Dendritic cell treated with granulocyte-macrophage colony-stimulating factor and Interleukin-4, amounts not matched to agents 40 ng/mL and 50 ng/mL, for 4 days (primary cell): ENCODE measurements at regions not wholly inside any gene's neighbourhood (a gene's known extent, or its start where the extent isn't known, plus 50 kb on each side); places are given as distances from the start of the nearest gene placed in this dataset.
"Not testable (repeated sequence)": the region's sequence is repeated elsewhere in the genome, so short reads cannot be mapped to it uniquely, and the experiment has no call there.

Experiments used
- H3K27ac Mint-ChIP-seq: one replicate; pipeline ENCODE4 v1.8.0; 2022; ENCODE audit warnings: mild to moderate bottlenecking, mixed read lengths
- H3K27me3 Mint-ChIP-seq: one replicate; pipeline ENCODE4 v1.8.0; 2022; ENCODE audit warnings: mild to moderate bottlenecking, mixed read lengths
- H3K36me3 Mint-ChIP-seq: one replicate; pipeline ENCODE4 v1.8.0; 2022; ENCODE audit warnings: low read depth, mixed read lengths
- H3K4me1 Mint-ChIP-seq: one replicate; pipeline ENCODE4 v1.8.0; 2022; ENCODE audit warnings: low read depth, mixed read lengths
- H3K4me3 Mint-ChIP-seq: one replicate; pipeline ENCODE4 v1.8.0; 2022; ENCODE audit warnings: mild to moderate bottlenecking, moderate library complexity, mixed read lengths
- H3K9me3 Mint-ChIP-seq: one replicate; pipeline ENCODE4 v1.8.0; 2022; ENCODE audit warnings: mixed read lengths
- intact Hi-C: fragments of 100-400 bp; cut with micrococcal nuclease; formaldehyde crosslinking; loops from one replicate; pipeline ENCODE4 v1.15.0; 2022

GRCh38 chr14:78023112-78023511, 147.1 kb upstream of the NRXN3 start:
- no peak overlapping the region for H3K27ac Mint-ChIP-seq
- no peaks in the 10 kb centered on the region for H3K4me1 Mint-ChIP-seq
- H3K27me3 Mint-ChIP-seq: no peaks in the 10 kb centered on the region
- no peak overlapping the region for H3K4me3 Mint-ChIP-seq
- intact Hi-C loops: loop anchor here (10.0 kb wide), 1 partner anchor 822 kb away; no protein-coding TSS in a partner anchor
- H3K9me3 Mint-ChIP-seq: no peaks in the 10 kb centered on the region
- H3K36me3 Mint-ChIP-seq: no peaks in the 10 kb centered on the region

GRCh38 chr14:78028471-78028870, 141.7 kb upstream of the NRXN3 start:
- no peak overlapping the region for H3K4me3 Mint-ChIP-seq
- H3K27me3 Mint-ChIP-seq: peaks cover 14% of the 10 kb centered on the region
- no peaks in the 10 kb centered on the region for H3K9me3 Mint-ChIP-seq
- no peaks in the 10 kb centered on the region for H3K4me1 Mint-ChIP-seq
- H3K36me3 Mint-ChIP-seq: no peaks in the 10 kb centered on the region
- H3K27ac Mint-ChIP-seq: no peak overlapping the region
- intact Hi-C loops: loop anchor here (10.0 kb wide), 1 partner anchor 816 kb away; no protein-coding TSS in a partner anchor

DNA sequence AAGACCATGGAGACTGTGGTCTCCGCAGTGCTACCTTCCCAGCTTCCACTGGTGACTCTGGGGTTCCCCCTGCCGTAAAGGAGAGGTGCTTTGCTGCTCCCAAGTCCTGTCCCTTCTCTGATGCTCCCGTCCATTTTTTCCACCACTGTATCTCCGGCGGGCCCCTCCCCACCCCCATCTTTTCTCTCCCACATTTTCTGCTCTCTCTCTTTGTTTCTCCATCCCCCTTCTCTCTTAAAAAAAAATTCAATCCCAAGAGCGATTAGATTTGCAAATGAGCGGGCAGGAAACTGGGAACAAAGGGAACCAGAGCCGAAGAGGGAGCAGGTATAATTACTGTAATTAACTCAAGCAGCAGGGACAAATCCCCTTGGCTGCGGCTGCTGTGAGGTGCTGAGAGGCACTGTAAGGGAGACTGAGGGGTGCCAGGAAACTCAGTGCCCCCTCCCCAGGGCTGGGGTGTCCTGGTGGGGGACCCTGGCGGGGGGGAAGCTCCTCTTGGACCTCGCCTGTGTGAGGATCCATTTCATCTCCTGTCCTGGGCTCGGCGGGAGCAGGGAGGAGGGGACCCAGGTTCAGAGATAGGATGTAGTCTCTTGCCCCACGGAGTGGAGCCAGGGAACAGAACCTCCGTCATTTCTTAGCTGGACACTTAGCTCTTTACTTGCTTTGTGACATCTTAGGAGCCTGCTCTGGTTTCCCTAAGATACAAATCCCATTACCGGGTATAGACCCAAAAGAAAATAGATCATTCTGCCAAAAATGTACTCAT, 140.4 kb upstream of the NRXN3 start:
- intact Hi-C loops: loop anchor here (10.0 kb wide), 1 partner anchor 815 kb away; no protein-coding TSS in a partner anchor
- H3K4me1 Mint-ChIP-seq: no peaks in the 10 kb centered on the region
- no peaks in the 10 kb centered on the region for H3K9me3 Mint-ChIP-seq
- H3K27me3 Mint-ChIP-seq: peaks cover 14% of the 10 kb centered on the region
- no peaks in the 10 kb centered on the region for H3K36me3 Mint-ChIP-seq
- no peak overlapping the region for H3K4me3 Mint-ChIP-seq
- H3K27ac Mint-ChIP-seq: no peak overlapping the region

DNA sequence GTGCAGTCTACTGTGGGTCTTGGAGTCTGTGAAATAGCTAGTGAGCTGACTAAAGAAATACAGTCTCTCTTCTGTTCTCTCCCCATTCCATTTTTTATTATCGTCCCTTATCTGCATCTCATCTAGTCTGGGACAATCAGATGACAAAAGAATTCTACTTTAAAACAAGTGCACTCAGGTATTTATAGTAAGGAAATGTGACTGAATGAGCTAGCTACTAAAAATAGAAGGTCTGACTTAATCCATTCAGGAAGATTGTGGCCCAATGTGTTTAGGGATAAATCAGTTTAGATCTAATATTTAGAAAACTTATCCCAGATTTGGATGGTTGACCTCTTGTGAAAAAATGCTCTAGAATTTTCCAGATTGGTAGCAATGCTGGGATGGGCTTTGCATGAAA, 126.8 kb upstream of the NRXN3 start:
- intact Hi-C loops: no loop called here
- peaks cover 3% of the 10 kb centered on the region for H3K27me3 Mint-ChIP-seq
- H3K4me1 Mint-ChIP-seq: no peaks in the 10 kb centered on the region
- H3K36me3 Mint-ChIP-seq: no peaks in the 10 kb centered on the region
- H3K4me3 Mint-ChIP-seq: no peak overlapping the region
- H3K9me3 Mint-ChIP-seq: no peaks in the 10 kb centered on the region
- no peak overlapping the region for H3K27ac Mint-ChIP-seq

DNA sequence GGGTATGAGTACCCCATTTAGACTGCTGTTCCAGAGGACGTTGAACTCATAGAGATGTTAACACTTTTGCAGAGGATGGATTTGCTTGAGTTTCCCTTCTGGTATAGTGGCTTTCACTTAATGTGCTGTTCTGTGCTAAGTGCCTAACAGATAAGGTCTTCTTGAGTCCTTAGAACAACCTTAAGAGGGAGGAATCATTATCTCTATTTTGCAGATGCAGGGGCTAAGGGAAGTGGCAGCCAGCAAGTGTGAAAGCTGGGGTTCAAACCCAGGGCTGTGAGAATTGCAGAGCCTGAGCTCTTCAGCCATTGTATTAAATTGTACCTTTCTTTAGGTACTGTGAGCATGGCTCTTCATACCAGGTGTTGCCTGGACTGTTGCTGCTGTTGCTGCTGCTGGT, 122.1 kb upstream of the NRXN3 start:
- H3K27me3 Mint-ChIP-seq: peaks cover 2% of the 10 kb centered on the region
- no peaks in the 10 kb centered on the region for H3K4me1 Mint-ChIP-seq
- no peak overlapping the region for H3K4me3 Mint-ChIP-seq
- no peaks in the 10 kb centered on the region for H3K9me3 Mint-ChIP-seq
- H3K36me3 Mint-ChIP-seq: no peaks in the 10 kb centered on the region
- no peak overlapping the region for H3K27ac Mint-ChIP-seq
- intact Hi-C loops: no loop called here

GRCh38 chr14:78056890-78057289, 113.3 kb upstream of the NRXN3 start:
- H3K36me3 Mint-ChIP-seq, H3K27me3 Mint-ChIP-seq, intact Hi-C loops, H3K4me1 Mint-ChIP-seq, H3K9me3 Mint-ChIP-seq, H3K4me3 Mint-ChIP-seq, H3K27ac Mint-ChIP-seq: not testable (repeated sequence)

DNA sequence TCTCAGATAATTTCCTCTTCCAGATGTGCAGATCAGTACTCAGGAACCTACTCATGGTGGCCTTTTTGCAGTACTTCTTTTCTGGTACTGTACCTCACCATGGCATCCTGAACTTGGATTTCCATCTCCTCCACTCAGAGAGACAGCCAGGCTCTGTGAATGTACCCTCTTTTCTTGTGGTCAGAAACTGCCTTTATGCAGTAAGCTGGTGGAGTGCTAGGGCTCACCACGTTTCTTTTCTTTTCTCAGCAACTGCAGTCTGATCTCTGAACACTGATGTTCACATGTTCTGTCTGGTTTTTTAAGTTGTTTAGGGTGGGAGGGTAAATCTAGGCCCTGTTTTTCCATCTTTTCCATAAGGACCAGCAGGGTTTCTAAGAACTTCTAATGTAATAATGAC, 99.8 kb upstream of the NRXN3 start:
- no peaks in the 10 kb centered on the region for H3K27me3 Mint-ChIP-seq
- intact Hi-C loops: no loop called here
- H3K4me1 Mint-ChIP-seq: no peaks in the 10 kb centered on the region
- H3K4me3 Mint-ChIP-seq: no peak overlapping the region
- no peaks in the 10 kb centered on the region for H3K36me3 Mint-ChIP-seq
- no peaks in the 10 kb centered on the region for H3K9me3 Mint-ChIP-seq
- H3K27ac Mint-ChIP-seq: no peak overlapping the region

DNA sequence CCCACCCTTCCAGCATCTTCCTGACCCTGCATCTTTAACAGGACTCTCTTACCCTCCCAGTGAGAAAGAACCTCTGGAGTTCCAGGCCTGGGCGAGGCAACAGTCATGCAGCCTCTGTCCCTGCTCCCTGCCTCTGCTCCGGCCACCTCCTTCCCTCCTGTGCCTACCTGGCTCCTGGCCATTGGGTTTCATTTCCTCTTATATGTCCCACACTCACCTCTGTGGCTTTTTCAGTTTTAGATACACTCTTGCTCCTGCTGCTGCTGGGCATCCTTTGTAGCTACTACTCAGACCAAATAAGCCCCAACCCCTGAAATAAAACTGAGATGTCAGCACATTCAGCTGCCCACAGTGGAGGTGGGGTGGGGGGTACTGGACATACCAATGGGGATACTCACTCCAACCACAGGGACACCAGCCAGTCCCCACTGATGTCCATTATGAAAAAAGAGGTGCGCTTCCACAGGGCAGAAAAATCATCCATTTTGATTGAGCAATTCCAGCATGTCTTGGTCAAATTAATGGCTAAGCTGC, 99.1 kb upstream of the NRXN3 start:
- no peaks in the 10 kb centered on the region for H3K9me3 Mint-ChIP-seq
- H3K4me3 Mint-ChIP-seq: no peak overlapping the region
- H3K4me1 Mint-ChIP-seq: no peaks in the 10 kb centered on the region
- intact Hi-C loops: no loop called here
- no peak overlapping the region for H3K27ac Mint-ChIP-seq
- H3K27me3 Mint-ChIP-seq: no peaks in the 10 kb centered on the region
- no peaks in the 10 kb centered on the region for H3K36me3 Mint-ChIP-seq

GRCh38 chr14:78073028-78073427, 97.1 kb upstream of the NRXN3 start:
- Mint-ChIP-seq H3K4me1 (no peaks in the 10 kb centered on the region), H3K4me3 (no peak overlapping the region), H3K9me3 (no peaks in the 10 kb centered on the region), H3K27me3 (no peaks in the 10 kb centered on the region), H3K36me3 (no peaks in the 10 kb centered on the region), H3K27ac (no peak overlapping the region)
- intact Hi-C loops: no loop called here

DNA sequence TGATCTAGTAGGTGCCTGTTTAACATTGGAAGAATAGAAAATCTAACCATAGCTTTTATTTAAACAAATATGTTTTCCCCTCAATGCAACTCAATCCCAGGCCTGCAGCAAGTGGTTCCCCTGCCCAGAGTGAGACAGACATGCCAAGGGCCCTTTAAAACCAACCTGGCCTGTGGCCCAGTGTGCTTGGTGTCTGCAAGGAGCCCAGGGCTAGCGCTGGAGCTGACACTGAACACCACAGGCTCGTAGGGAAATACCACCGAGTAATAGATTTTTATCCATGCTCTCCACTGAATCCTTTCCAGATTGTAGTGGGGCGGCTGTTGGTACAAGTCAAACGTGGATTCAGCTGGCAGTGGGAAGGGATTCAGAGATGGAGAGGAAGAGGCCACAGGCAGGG, 95.6 kb upstream of the NRXN3 start:
- Mint-ChIP-seq H3K27me3 (no peaks in the 10 kb centered on the region), H3K4me1 (no peaks in the 10 kb centered on the region), H3K36me3 (no peaks in the 10 kb centered on the region), H3K27ac (no peak overlapping the region), H3K9me3 (no peaks in the 10 kb centered on the region), H3K4me3 (no peak overlapping the region)
- intact Hi-C loops: no loop called here

- Mint-ChIP-seq H3K27ac (no peak overlapping the region), H3K4me1 (no peaks in the 10 kb centered on the region), H3K9me3 (no peaks in the 10 kb centered on the region), H3K4me3 (no peak overlapping the region), H3K27me3 (no peaks in the 10 kb centered on the region), H3K36me3 (no peaks in the 10 kb centered on the region)
- intact Hi-C loops: no loop called here
These were observed 95.1 kb upstream of the NRXN3 start for GRCh38 chr14:78075033-78075432.

GRCh38 chr14:78075555-78076277, 94.5 kb upstream of the NRXN3 start:
- peaks cover 1% of the 10 kb centered on the region for H3K27me3 Mint-ChIP-seq
- no peaks in the 10 kb centered on the region for H3K36me3 Mint-ChIP-seq
- no peak overlapping the region for H3K27ac Mint-ChIP-seq
- H3K9me3 Mint-ChIP-seq: no peaks in the 10 kb centered on the region
- no peaks in the 10 kb centered on the region for H3K4me1 Mint-ChIP-seq
- intact Hi-C loops: no loop called here
- no peak overlapping the region for H3K4me3 Mint-ChIP-seq

GRCh38 chr14:78081245-78081644, 88.9 kb upstream of the NRXN3 start:
- Mint-ChIP-seq H3K27ac (no peak overlapping the region), H3K36me3 (no peaks in the 10 kb centered on the region), H3K4me3 (no peak overlapping the region), H3K9me3 (no peaks in the 10 kb centered on the region), H3K4me1 (no peaks in the 10 kb centered on the region), H3K27me3 (peaks cover 4% of the 10 kb centered on the region)
- intact Hi-C loops: no loop called here

GRCh38 chr14:78083837-78084236, 86.3 kb upstream of the NRXN3 start:
- no peaks in the 10 kb centered on the region for H3K4me1 Mint-ChIP-seq
- intact Hi-C loops: no loop called here
- no peak overlapping the region for H3K4me3 Mint-ChIP-seq
- H3K27me3 Mint-ChIP-seq: peaks cover 4% of the 10 kb centered on the region
- no peaks in the 10 kb centered on the region for H3K36me3 Mint-ChIP-seq
- H3K27ac Mint-ChIP-seq: no peak overlapping the region
- no peaks in the 10 kb centered on the region for H3K9me3 Mint-ChIP-seq
